K562 (cell line): ENCODE measurements at regions not wholly inside any gene's neighbourhood (a gene's known extent, or its start where the extent isn't known, plus 50 kb on each side); places are given as distances from the start of the nearest gene placed in this dataset.

Experiments
- CBX2 ChIP-seq: fragments of 200-600 bp; sonication (generic); IDR thresholded peaks from one replicate; pipeline ENCODE4 v1.6.1; 2012; ENCODE audit warnings: mild to moderate bottlenecking, low read length, inconsistent platforms; ENCODE audit not compliant: insufficient read depth, poor library complexity, severe bottlenecking
- CHD7 ChIP-seq: fragments of 200-600 bp; sonication (generic); IDR thresholded peaks from one replicate; pipeline ENCODE4 v1.6.1; 2012; ENCODE audit warnings: mild to moderate bottlenecking, low read depth, low read length, inconsistent platforms
- FUS ChIP-seq: fragments of 200-400 bp; formaldehyde crosslinking; optimal IDR thresholded peaks from 2 replicates; pipeline ENCODE3; 2017; ENCODE audit warnings: low read depth, low read length
- HIVEP1 ChIP-seq: fragments of 250-450 bp; sonication (Bioruptor Pico); IDR thresholded peaks from 2 replicates; pipeline ENCODE4 v1.4.0; 2020; ENCODE audit warnings: mild to moderate bottlenecking
- NR0B1 ChIP-seq: fragments of 450-650 bp; IDR thresholded peaks from one replicate; pipeline ENCODE4 v1.6.1; 2018; ENCODE audit warnings: mild to moderate bottlenecking, moderate library complexity; ENCODE audit not compliant: partially characterized antibody
- SAP30 ChIP-seq: fragments of 200-600 bp; sonication (generic); IDR thresholded peaks from 2 replicates; pipeline ENCODE4 v1.6.1; 2012; ENCODE audit warnings: borderline replicate concordance, low read depth, mild to moderate bottlenecking, moderate library complexity, low read length, control low read depth, inconsistent platforms; ENCODE audit not compliant: insufficient read depth, poor library complexity, severe bottlenecking
- TAF15 ChIP-seq: fragments of 200-400 bp; formaldehyde crosslinking; IDR thresholded peaks from 2 replicates; pipeline ENCODE4 v1.6.1; 2017; ENCODE audit warnings: mild to moderate bottlenecking, low read depth, low read length, moderate library complexity
- ZNF232 ChIP-seq: sonication (generic); formaldehyde crosslinking; IDR thresholded peaks from 2 replicates; pipeline ENCODE4 v1.8.0; 2022; ENCODE audit warnings: mild to moderate bottlenecking, missing genetic modification reagents
- ZNF449 ChIP-seq: fragments of 250-450 bp; sonication (Bioruptor Pico); IDR thresholded peaks from 2 replicates; pipeline ENCODE4 v1.8.0; 2022; ENCODE audit warnings: moderate library complexity, mild to moderate bottlenecking, inconsistent platforms
- ZNF696 ChIP-seq: fragments of 250-450 bp; sonication (Bioruptor Pico); conservative IDR thresholded peaks from 2 replicates; pipeline ENCODE4 v1.4.0; 2020; ENCODE audit warnings: mild to moderate bottlenecking, moderate library complexity

- TF ChIP-seq CHD7: no peak
- no peak for TF ChIP-seq FUS
- TF ChIP-seq SAP30: no peak
- no peak for TF ChIP-seq NR0B1
- TF ChIP-seq ZNF696 (CRISPR knock-in tag): no peak
- no peak for TF ChIP-seq ZNF449 (CRISPR knock-in tag)
- TF ChIP-seq HIVEP1 (CRISPR knock-in tag): no peak
- no peak for TF ChIP-seq CBX2
- TF ChIP-seq ZNF232 (CRISPR knock-in tag): no peak
- no peak for TF ChIP-seq TAF15
Observed at GRCh38 chr9:113764572-113764971, 111.5 kb upstream of the ZNF618 start (continued).
